GM19351 (cell line): ENCODE measurements at regions not wholly inside any gene's neighbourhood (a gene's known extent, or its start where the extent isn't known, plus 50 kb on each side); places are given as distances from the start of the nearest gene placed in this dataset.
A peak's percentile ranks its signal among the peaks of the same experiment; 100 is the strongest.
"Not testable (repeated sequence)": the region's sequence is repeated elsewhere in the genome, so short reads cannot be mapped to it uniquely, and the experiment has no call there.

ENCODE experiments used
- ATAC-seq: cut with Tn5 transposase; IDR thresholded peaks from one replicate; pipeline ENCODE4 v1.9.1; 2021; ENCODE audit warnings: mild to moderate bottlenecking, moderate library complexity; ENCODE audit not compliant: unreplicated experiment

DNA sequence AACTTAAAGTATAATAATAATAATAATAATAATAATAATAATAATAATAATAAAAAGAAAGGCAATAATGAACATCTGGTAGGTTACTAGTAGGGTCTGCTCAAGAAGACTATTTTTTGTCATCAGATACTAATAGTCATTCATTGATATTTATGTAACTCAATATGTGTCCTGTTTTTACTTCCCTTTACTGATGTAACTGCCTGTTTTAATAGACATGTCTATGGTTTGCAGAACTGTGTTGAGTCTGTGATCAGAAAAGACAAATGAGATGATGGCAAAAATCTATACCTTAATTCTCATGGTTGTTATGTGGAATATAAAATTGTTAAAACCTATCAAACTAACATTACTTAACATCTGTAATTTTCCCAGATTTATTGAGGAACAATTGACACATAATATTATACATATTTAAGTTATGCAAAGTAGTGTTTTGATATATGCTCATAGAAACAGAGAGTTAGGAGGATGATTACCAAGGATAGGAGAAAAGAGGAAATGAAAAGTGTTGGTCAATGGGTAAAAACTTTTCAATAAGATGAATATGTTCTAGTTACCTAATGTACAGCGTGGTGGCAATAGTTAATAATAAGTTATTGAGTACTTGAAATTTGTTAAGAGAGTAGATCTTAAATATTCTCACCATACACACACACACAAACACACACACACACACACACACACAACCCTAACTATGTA lies 699.4 kb downstream of the ZPLD1 start:
- peak; percentile 86 for ATAC-seq

DNA sequence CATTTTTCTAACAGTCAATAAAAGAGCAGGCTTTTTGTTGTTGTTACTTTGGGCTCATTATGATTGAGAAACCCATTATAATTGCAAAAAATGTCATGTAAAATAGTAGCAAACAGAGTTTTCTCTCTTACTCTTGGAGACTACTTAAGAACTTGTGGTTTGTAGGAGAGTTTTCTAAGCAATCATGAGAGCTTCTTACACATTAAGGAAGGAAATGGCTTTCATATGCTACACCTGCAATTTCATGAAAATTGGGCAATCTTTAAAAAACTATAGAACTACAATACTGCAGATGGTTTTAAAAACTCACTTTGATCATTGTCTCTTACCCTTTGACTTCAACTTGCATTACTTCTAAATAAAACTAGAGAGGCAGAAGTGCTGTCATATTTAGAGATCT lies 701.8 kb downstream of the ZPLD1 start:
- no peak for ATAC-seq

DNA sequence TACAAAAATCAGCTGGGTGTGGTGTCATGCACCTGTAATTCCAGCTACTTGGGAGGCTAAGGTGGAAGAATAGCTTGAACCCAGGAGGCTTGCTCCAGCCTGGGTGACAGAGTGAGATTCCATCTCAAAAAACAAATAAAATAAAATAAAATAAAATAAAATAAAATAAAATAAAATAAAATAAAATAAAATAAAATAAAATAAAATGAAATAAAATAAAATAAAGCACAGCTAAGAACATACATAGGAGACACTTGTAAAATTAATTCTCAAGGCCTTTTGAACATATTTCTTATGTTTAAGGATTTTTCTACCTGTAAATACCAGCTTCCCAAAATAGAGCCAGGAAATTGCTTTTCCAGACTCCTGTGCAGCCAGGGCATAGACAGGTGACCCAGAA lies 703.0 kb downstream of the ZPLD1 start:
- no peak for ATAC-seq

DNA sequence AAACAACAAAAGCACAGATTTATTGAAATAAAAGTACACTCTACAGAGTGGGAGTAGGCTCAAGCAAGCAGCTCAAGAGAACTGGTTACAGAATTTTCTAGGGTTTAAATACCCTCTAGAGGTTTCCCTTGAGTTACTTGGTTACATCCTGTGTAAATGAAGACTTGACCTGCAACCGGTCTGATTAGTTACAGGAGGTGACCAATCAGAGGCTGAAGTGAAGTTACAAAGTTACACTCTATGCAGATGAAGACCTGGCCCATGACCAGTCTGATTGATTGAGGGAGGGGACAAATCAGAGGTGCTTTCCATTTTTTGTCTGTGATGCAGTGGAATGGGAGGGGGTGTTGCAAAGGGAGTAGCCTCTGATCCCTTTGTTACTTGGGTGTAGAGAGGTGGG lies 723.4 kb downstream of the ZPLD1 start:
- ATAC-seq = no peak

DNA sequence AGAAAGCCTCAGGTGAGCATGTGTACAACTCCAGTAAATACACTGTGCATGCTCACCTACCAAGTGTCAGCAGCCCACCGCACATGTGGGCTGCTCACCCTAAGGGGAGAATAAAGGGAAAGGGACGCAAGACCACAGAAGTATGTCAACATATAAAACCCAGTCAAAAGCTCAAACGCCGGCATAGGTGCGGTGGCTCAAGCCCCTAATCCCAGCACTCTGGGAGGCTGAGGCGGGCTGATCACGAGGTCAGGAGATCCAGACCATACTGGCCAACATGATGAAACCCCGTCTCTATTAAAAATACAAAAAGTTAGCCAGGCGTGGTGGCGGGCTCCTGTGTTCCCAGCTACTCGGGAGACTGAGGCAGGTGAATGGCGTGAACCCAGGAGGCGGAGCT lies 732.1 kb downstream of the ZPLD1 start:
- ATAC-seq = no peak

DNA sequence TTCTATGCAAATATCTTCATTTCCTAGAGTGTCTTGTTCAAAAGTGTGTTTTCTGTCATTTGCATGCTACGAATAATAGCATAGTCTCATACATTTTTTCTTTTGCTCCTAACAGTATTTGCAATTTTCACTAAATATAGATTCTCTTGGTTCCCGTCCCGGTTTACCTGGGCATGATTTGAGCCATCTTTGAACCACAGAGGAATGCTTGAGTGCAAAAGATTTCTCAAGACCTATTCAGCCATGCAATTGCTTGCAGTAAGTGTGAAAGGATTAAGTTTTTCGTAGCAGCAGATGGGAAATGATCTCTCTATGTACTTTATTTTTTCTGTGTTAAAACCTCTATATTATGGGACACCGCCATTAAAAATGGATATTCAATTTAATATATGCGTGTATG lies 733.0 kb downstream of the ZPLD1 start:
- peak; percentile 61 for ATAC-seq

DNA sequence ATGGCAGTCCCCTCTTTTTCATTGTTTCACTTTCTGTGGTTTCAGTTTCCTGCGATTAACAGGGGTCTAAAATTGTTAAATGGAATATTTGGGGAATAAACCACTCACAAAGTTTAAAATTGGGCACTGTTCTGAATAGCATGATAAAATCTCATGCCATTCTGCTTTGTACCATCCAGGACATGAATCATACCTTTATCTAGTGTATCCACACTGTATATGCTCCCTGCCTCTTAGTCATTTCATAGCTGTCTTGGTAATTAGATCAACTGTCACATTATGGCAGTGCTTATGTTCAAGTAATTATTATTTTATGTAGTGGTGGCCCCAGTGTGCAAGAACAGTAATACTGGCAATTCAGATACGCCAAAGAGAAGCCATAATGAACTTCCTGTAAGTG lies 734.5 kb downstream of the ZPLD1 start:
- ATAC-seq = no peak

DNA sequence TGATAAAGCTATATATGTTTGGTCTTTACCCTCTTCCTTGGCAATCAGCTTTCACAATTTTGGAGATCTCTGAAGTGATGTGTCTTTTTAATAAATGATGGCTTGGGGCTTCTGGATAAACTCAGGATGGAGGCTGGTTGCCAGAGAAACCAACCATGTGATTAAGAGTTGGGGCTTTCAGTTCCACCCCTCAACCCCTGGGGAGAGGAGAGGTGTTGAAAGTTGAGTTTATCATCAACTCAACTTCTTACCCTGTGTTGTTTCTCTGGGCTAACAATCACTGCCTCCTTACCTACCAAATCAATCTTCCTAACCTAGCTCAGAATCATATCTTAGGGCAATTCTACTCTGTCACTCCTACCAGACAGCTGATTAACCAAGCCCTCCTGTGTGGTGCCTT lies 735.8 kb downstream of the ZPLD1 start:
- ATAC-seq = no peak

DNA sequence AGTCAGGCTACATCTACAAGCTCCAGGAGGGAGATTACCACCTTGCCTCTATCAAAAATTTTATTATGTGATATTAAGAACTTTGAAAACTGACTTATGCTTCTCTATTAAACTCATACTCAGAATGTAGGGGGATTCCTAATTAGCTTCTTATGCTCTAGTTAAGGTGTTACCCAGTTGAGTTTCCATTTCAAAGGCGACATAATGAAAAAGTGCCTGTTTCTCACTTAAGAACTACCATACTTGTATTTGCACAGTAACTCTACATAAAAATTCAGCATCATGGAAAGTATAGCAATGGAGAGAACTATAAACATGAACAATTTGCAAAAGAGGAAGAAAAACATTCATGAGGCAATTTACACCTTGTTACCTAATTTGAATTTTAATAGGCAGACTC lies 739.1 kb downstream of the ZPLD1 start:
- no peak for ATAC-seq

DNA sequence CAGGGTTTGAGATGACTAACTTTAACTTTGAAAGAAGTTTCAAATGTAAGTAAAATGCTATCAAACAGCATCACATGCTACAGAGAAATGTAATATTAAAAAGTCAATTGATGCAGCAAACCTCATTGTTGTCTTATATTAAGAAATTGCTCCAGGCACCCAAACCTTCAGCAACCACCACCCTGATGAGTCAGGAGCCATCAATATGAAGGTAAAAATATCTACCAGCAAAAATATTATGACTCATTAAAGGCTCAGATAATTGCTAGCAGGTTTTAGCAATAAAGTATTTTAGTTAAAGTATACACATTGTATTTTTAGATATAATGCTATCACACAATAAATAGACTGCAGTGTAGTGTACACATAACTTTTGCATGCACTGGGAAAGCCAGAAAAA lies 746.3 kb downstream of the ZPLD1 start:
- ATAC-seq = no peak

DNA sequence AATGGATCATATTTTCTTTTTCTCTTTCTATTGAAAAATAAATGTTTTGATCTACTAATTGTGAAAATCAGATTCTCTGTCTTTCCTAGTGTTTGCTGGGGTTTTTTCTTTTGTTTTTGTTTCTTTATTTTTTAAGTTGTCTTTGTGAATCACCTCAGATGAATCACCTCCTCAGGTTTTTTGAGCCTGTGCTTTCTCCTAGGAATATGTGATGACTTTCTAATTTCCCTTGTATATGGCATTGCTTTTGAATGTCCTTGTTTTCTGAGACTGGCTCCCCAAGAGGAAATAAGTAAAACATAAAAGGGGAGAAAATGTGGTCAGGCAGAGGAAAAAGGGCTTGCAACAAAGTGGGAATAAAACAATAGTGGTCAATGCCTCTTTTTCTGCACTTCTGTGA lies 750.0 kb downstream of the ZPLD1 start:
- ATAC-seq = no peak

DNA sequence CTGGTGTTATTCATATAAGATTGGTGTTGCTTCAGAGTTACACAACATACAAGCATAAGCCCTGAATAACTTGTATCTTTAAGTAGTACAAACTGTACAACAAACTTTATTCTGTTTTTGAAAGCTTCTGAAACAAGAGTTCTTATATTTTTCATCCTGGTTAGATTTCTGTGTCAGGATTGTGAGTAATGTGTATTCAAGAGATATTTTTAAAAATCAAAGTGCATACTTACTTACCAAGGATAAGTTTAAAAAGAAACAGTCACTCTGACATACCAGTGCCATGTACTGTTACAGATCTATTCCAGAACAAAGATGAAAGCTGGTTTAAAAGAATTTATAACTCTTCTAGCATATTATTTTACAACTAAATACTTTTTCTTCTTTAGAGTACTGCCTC lies 755.1 kb downstream of the ZPLD1 start:
- no peak for ATAC-seq

DNA sequence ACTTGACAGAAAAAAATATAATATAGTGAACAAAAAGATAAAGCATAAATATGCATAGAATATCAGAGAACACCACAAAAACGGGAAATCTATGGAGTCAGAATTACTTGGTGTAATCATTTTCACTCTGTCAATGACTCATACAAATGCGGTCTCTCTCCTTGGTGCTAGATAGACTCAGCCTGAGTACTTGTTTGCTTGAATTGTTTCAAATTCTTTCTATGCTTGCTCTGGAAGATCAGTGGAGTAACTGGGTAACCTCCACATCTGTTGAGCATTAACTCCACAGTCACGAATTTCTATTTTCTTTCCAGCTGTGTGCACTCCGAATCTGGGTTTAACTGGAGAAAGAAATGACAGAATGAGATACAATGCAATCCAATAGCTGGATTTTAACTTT lies 760.4 kb downstream of the ZPLD1 start:
- no peak for ATAC-seq

DNA sequence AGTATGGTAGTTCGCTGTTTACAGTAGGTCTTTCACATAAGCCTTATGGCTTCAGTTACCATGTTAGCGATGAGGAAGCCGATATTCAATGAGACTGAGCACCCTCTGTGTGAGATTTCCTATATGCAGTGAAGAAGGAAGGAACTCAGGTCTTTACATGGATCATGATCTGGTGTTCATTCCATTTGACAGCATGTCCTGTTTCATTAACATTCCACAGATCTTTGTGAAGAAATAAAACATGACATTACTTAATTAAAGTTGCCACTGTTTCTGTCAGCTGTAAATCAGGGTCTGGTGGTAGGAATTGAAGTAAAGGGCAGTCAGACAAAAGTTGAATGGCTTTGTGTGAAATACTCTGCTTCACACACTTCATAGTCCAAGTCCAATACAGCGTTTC lies 768.6 kb downstream of the ZPLD1 start:
- ATAC-seq = no peak

DNA sequence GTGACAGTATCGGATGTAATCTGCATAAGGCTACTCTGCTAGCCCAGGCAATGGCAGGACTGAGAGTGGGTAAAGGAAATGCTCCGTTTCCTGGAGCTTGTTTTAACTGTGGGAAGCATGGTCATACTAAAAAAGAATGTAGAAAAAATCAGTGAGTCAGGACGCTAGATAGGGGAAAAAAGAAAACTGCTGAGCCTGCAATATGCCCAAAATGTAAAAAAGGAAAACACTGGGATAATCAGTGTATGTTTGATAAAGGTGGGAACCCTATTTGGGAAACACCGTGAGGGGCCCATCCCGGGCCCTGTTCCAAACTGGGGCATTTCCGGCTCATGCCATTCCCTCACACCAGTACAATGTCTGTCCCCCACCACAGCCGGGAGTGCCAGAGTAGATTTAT lies 775.8 kb downstream of the ZPLD1 start:
- ATAC-seq = no peak

DNA sequence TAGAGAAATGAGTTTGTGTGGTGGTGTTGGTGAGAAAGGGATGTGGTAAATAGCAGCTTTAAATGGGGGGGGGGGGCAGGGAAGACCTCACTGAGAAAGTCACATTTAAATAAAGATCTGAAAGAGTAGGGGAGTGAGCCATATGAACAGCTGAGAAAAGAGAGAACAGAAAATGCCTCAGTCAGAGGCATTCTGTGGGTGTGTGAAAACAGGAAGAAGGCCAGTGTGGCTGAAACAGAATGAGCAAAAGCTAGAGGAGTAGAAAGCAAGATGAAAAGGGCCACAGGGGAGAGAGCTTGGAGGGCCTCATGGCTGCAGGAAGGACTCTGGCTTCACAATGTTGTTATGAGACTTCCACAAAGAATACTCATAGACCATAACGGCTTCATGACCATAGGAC lies 783.3 kb downstream of the ZPLD1 start:
- peak; percentile 99 for ATAC-seq

DNA sequence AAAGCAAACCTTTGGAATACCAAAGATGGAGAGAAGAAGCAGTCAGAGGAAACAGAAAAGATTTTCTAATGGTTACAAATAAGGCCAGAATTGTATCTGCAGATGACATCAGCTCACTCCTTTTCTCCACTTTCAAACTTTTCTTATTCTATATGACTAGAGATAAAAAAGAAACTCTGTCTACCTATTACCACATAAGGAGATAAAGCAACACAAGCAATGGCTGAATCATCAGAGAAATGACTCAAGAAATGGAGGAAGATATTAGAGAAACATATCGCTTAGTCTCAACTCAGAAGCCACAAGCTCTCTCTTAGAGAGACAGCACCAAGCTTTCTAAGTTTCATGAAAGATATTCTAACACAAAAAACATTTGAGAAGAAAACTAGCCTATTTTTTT lies 784.0 kb downstream of the ZPLD1 start:
- ATAC-seq = peak; percentile 26

DNA sequence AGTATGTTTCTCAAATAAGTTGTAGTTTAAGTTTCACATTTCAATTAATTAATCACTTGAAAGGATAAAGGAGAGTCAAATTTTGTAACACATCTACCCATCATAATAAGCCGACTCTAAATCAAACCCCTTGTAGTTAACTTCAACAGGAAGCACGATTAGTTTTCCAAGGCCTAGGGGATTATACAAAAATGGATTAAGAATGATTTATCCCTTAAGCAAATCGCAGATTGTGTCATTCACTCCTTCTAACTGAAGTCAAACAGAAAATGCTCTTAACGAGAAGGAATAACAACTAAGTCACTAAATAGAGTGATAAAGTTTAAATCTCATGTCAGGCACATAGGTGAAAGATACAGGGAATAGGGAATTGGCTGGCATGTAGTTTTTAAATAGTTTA lies 792.8 kb downstream of the ZPLD1 start:
- no peak for ATAC-seq

DNA sequence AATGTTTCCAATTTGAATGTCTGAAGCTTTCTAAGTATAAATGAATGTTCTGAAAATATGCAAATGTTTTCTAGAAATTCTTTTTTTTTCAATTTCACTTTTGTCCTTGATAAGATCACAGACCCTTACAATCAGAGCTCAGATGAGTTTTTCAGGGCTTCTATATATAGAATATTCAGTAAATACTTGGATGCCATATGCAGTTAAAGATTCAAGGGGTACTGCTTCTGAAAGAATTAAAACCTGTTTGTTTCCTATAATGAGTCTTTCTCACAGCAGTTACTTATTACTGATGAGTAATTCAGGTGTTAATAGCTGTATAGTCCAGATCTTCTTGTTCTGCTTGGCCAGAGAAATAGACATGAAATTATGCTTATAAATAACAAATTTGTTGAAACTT lies 812.6 kb downstream of the ZPLD1 start:
- ATAC-seq = no peak

DNA sequence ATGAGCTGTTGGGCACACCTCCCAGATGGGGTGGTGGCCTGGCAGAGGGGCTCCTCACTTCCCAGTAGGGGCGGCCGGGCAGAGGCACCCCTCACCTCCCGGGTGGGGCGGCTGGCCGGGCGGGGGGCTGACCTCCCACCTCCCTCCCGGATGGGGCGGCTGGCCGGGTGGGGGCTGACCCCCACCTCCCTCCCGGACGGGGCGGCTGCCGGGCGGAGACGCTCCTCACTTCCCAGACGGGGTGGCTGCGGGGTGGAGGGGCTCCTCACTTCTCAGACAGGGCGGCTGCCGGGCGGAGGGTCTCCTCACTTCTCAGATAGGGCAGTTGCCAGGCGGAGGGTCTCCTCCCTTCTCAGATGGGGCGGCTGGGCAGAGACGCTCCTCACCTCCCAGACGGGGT lies 820.0 kb downstream of the ZPLD1 start:
- ATAC-seq = not testable (repeated sequence)

DNA sequence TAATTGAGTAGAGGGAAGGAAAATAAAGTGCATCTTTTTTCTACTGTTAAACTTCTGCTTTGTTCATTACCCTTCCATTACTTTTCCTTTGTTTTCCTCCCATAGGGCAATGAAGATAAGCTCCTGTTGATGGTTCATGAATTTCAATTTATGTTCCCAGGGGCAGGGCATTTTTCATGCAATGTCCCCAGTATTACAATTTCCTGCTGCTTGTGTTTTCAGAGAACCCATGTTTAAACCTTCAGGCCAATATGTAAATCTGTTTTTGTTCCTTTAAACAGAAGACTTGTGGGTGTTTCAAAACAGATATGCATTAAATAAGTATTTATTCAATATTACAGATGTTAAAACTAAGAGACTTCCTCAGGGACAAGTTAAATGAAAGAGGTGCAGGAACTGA lies 834.5 kb downstream of the ZPLD1 start:
- no peak for ATAC-seq

DNA sequence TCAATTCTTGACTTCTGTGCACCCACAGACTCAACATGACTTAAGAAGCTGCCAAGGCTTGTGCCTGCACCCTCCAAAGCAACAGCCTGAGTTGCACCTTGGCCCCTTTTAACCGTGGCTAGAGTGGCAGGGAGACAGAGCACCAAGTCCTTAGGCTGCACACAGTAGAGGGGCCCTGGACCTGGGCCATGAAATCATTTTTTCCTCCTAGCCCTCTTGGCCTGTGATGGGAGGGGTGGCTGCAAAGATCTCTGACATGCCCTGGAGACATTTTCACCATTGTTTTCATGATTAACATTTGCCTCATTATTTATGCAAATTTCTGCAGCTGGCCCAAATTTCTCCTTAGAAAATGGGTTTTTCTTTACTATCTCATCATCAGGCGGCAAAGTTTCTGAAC lies 836.8 kb downstream of the ZPLD1 start:
- ATAC-seq = no peak

DNA sequence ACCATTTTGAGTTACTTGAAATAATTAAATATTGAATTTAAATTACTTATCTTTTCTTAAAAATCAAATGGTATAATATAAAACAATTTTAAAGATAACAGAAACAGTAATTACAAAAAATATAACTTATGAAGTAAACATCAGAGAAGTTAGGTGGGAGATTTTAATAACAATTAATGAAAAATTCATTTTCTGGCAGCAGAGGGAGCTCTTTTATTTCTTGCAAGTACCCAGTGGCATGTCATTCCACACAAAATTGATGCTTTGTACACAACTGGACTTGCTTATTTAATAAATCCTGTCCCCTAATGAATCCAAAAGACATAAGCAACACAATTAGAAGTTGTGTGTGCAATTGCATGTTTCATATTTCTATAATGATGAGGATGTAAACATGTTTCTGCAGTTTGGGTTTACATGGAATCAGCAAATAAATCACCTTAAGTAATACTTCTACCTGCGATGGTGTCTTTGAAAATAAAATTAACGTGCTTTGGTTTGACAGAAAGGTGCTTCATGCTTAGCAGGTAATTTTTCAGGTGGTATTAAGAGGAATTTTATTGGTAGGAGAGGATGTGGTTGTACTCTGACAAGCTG lies 861.3 kb downstream of the ZPLD1 start:
- ATAC-seq = no peak
